ENCODE measurements at regions not wholly inside any gene's neighbourhood (a gene's known extent, or its start where the extent isn't known, plus 50 kb on each side); places are given as distances from the start of the nearest gene placed in this dataset.

GRCh38 chr10:128971374-128972035 is 495.5 kb upstream of the MGMT start:
- TF ChIP-seq POLR2A (IDR thresholded peaks at IDR 0.05) (no peak), CTCF (IDR thresholded peaks at IDR 0.05) (no peak)
